Neuronal stem cell (in vitro differentiated cells): ENCODE measurements at regions not wholly inside any gene's neighbourhood (a gene's known extent, or its start where the extent isn't known, plus 50 kb on each side); places are given as distances from the start of the nearest gene placed in this dataset.
A peak's percentile ranks its signal among the peaks of the same experiment; 100 is the strongest.

Experiments
- DNase-seq: peaks from one replicate; pipeline ENCODE4 v3.0.0-alpha.2; 2013; ENCODE audit warnings: low spot score
- H2AFZ ChIP-seq: one replicate; pipeline ENCODE4 v1.6.1; 2013; ENCODE audit warnings: mild to moderate bottlenecking, low read length, inconsistent platforms
- H2AK5ac ChIP-seq: 2 replicates; pipeline ENCODE4 v1.6.1; 2013; ENCODE audit warnings: low read depth, mild to moderate bottlenecking, inconsistent platforms, low read length, moderate library complexity, mixed read lengths
- H2BK120ac ChIP-seq: 2 replicates; pipeline ENCODE4 v1.6.1; 2013; ENCODE audit warnings: low read depth, mild to moderate bottlenecking, inconsistent platforms, low read length, moderate library complexity, mixed read lengths
- H2BK12ac ChIP-seq: one replicate; pipeline ENCODE4 v1.6.1; 2013; ENCODE audit warnings: low read length, inconsistent platforms
- H2BK15ac ChIP-seq: 2 replicates; pipeline ENCODE4 v1.6.1; 2013; ENCODE audit warnings: mild to moderate bottlenecking, low read length, inconsistent platforms, mixed read lengths
- H2BK5ac ChIP-seq: one replicate; pipeline ENCODE4 v1.6.1; 2013; ENCODE audit warnings: inconsistent platforms, mild to moderate bottlenecking, low read length, moderate library complexity
- H3K14ac ChIP-seq: one replicate; pipeline ENCODE4 v1.6.1; 2013; ENCODE audit warnings: low read length, inconsistent platforms
- H3K18ac ChIP-seq: 2 replicates; pipeline ENCODE4 v1.6.1; 2013; ENCODE audit warnings: low read length, inconsistent platforms
- H3K23ac ChIP-seq: 2 replicates; pipeline ENCODE4 v1.6.1; 2013; ENCODE audit warnings: low read depth, mild to moderate bottlenecking, mixed read lengths, low read length, inconsistent platforms; ENCODE audit not compliant: poor library complexity
- H3K27ac ChIP-seq: replicated peaks from 3 replicates; pipeline ENCODE4 v1.5.1; 2013; ENCODE audit warnings: low read length, inconsistent platforms
- H3K27me3 ChIP-seq, 3 experiments: 2 replicates each; pipeline ENCODE4 v1.6.1; 2013; ENCODE audit warnings: low read length in 3 of 3, mild to moderate bottlenecking in 2 of 3, inconsistent platforms in 1 of 3, low read depth in 1 of 3, mixed read lengths in 1 of 3, moderate library complexity in 1 of 3; ENCODE audit not compliant: control insufficient read depth in 3 of 3, insufficient read depth in 3 of 3
- H3K36me3 ChIP-seq, 2 donors: replicated peaks in 1 of 2; 2 replicates each; pipeline ENCODE4 v1.6.1; 2013; ENCODE audit warnings: low read length in 2 of 2; ENCODE audit not compliant: control insufficient read depth in 2 of 2, insufficient read depth in 2 of 2
- H3K4ac ChIP-seq: 2 replicates; pipeline ENCODE4 v1.6.1; 2013; ENCODE audit warnings: inconsistent platforms, mild to moderate bottlenecking, low read length, moderate library complexity
- H3K4me1 ChIP-seq, 2 donors: 1 replicate in 1 of 2; 2 replicates in 1 of 2; pipeline ENCODE4 v1.6.1; 2013; ENCODE audit warnings: low read length in 2 of 2, low read depth in 1 of 2; ENCODE audit not compliant: control insufficient read depth in 2 of 2, insufficient read depth in 1 of 2
- H3K4me2 ChIP-seq: one replicate; pipeline ENCODE4 v1.6.1; 2013; ENCODE audit warnings: mild to moderate bottlenecking, low read length, inconsistent platforms; ENCODE audit not compliant: insufficient read depth, poor library complexity, severe bottlenecking
- H3K4me3 ChIP-seq, 2 donors: 2 replicates each; pipeline ENCODE4 v1.5.1; 2013; ENCODE audit warnings: low read length in 2 of 2, mild to moderate bottlenecking in 2 of 2, inconsistent platforms in 1 of 2, moderate library complexity in 1 of 2
- H3K79me1 ChIP-seq: one replicate; pipeline ENCODE4 v1.6.1; 2013; ENCODE audit warnings: low read depth, mild to moderate bottlenecking, inconsistent platforms, low read length, moderate library complexity
- H3K9ac ChIP-seq: one replicate; pipeline ENCODE4 v1.6.1; 2013; ENCODE audit warnings: mild to moderate bottlenecking, low read depth, low read length, inconsistent platforms; ENCODE audit not compliant: poor library complexity
- H3K9me3 ChIP-seq, 2 donors: replicated peaks in 1 of 2; 2 replicates each; pipeline versions ENCODE3 to v1.6.1; 2013; ENCODE audit warnings: low read length in 2 of 2, mild to moderate bottlenecking in 2 of 2, inconsistent platforms in 1 of 2, low read depth in 1 of 2, mixed read lengths in 1 of 2, moderate library complexity in 1 of 2; ENCODE audit not compliant: control insufficient read depth in 2 of 2, insufficient read depth in 1 of 2
- H4K8ac ChIP-seq: one replicate; pipeline ENCODE4 v1.6.1; 2013; ENCODE audit warnings: low read depth, mild to moderate bottlenecking, inconsistent platforms, low read length, moderate library complexity
- H4K91ac ChIP-seq: one replicate; pipeline ENCODE4 v1.6.1; 2013; ENCODE audit warnings: low read length, low read depth, mild to moderate bottlenecking, inconsistent platforms; ENCODE audit not compliant: poor library complexity
- WGBS, 2 donors: extraction: QIAGEN DNeasy Blood & Tissue Kit; methylation state at CpG; one replicate each; pipeline ENCODE4 v1.1.7; 2013; ENCODE audit warnings: missing lambda C conversion rate in 2 of 2, mixed read lengths in 1 of 2; ENCODE audit not compliant: insufficient read length in 2 of 2, insufficient replicate concordance in 1 of 2; ENCODE audit errors: extremely low coverage in 2 of 2; 5-methylcytosine and 5-hydroxymethylcytosine counted together

- H3K36me3 ChIP-seq: no peaks in the 10 kb centered on the region
- H4K91ac ChIP-seq: no peak overlapping the region
- no peaks in the 10 kb centered on the region for H3K27me3 ChIP-seq
- no peak overlapping the region for H4K8ac ChIP-seq
- no peak overlapping the region for H2BK15ac ChIP-seq
- H3K27ac ChIP-seq: no peak overlapping the region
- no peak overlapping the region for H2AFZ ChIP-seq
- DNase-seq: no peak
- H2BK5ac ChIP-seq: no peak overlapping the region
- no CpG with 5 or more reads among the region's 3 CpGs for WGBS, 2 donors
- H2BK12ac ChIP-seq: no peak overlapping the region
- no peak overlapping the region for H2AK5ac ChIP-seq
- H3K23ac ChIP-seq: no peak overlapping the region
- H3K4me3 ChIP-seq: no peak overlapping the region
- no peak overlapping the region for H3K14ac ChIP-seq
- no peaks in the 10 kb centered on the region for H3K9me3 ChIP-seq
- no peak overlapping the region for H3K18ac ChIP-seq
- H3K9ac ChIP-seq: no peak overlapping the region
- no peaks in the 10 kb centered on the region for H3K79me1 ChIP-seq
- peaks cover 0 to 4% of the 10 kb centered on the region in 2 donors for H3K4me1 ChIP-seq
- H3K4ac ChIP-seq: no peak overlapping the region
- no peak overlapping the region for H2BK120ac ChIP-seq
- H3K4me2 ChIP-seq: no peak overlapping the region
These were observed 375.7 kb downstream of the CCSER2 start for GRCh38 chr10:84704101-84704500.

- Histone ChIP-seq H2BK12ac (no peak overlapping the region), H4K91ac (no peak overlapping the region), H3K9ac (no peak overlapping the region), H3K23ac (no peak overlapping the region), H3K4ac (no peak overlapping the region), H3K79me1 (no peaks in the 10 kb centered on the region), H3K14ac (no peak overlapping the region), H3K27ac (no peak overlapping the region), H3K27me3 (no peaks in the 10 kb centered on the region), H2BK15ac (no peak overlapping the region), H3K4me2 (no peak overlapping the region), H3K4me1 (peaks cover 0 to 4% of the 10 kb centered on the region in 2 donors), H2AK5ac (no peak overlapping the region), H4K8ac (no peak overlapping the region), H2BK120ac (no peak overlapping the region), H2AFZ (no peak overlapping the region), H3K4me3 (no peak overlapping the region), H3K36me3 (no peaks in the 10 kb centered on the region), H2BK5ac (no peak overlapping the region), H3K18ac (no peak overlapping the region), H3K9me3 (no peaks in the 10 kb centered on the region)
- DNase-seq: no peak
- WGBS, 2 donors: no CpG with 5 or more reads among the region's 1 CpG
These were observed 378.0 kb downstream of the CCSER2 start for GRCh38 chr10:84706431-84706830.

GRCh38 chr10:84706875-84707274 lies 378.5 kb downstream of the CCSER2 start:
- Histone ChIP-seq H4K8ac (no peak overlapping the region), H3K9me3 (no peaks in the 10 kb centered on the region), H3K36me3 (no peaks in the 10 kb centered on the region), H3K18ac (no peak overlapping the region), H2BK12ac (no peak overlapping the region), H3K23ac (no peak overlapping the region), H2AFZ (no peak overlapping the region), H3K27ac (no peak overlapping the region), H2BK5ac (no peak overlapping the region), H2BK120ac (no peak overlapping the region), H4K91ac (no peak overlapping the region), H2AK5ac (no peak overlapping the region), H2BK15ac (no peak overlapping the region), H3K4ac (no peak overlapping the region), H3K4me1 (peaks cover 0 to 4% of the 10 kb centered on the region in 2 donors), H3K79me1 (no peaks in the 10 kb centered on the region), H3K27me3 (no peaks in the 10 kb centered on the region), H3K4me2 (no peak overlapping the region), H3K4me3 (no peak overlapping the region), H3K9ac (no peak overlapping the region), H3K14ac (no peak overlapping the region)
- no CpG with 5 or more reads among the region's 8 CpGs for WGBS, 2 donors
- DNase-seq: no peak

GRCh38 chr10:84715911-84716310 lies 387.5 kb downstream of the CCSER2 start:
- Histone ChIP-seq H4K91ac (no peak overlapping the region), H3K14ac (no peak overlapping the region), H3K4me2 (no peak overlapping the region), H3K79me1 (no peaks in the 10 kb centered on the region), H2BK15ac (no peak overlapping the region), H3K27ac (no peak overlapping the region), H3K36me3 (no peaks in the 10 kb centered on the region), H3K4me1 (no peaks in the 10 kb centered on the region), H2AFZ (no peak overlapping the region), H3K27me3 (no peaks in the 10 kb centered on the region), H3K23ac (no peak overlapping the region), H3K18ac (no peak overlapping the region), H2AK5ac (no peak overlapping the region), H2BK12ac (no peak overlapping the region), H2BK5ac (no peak overlapping the region), H3K4me3 (no peak overlapping the region), H3K9me3 (peaks cover 0 to 2% of the 10 kb centered on the region in 2 donors), H4K8ac (no peak overlapping the region), H2BK120ac (no peak overlapping the region), H3K9ac (no peak overlapping the region), H3K4ac (no peak overlapping the region)
- WGBS, 2 donors: no CpG with 5 or more reads among the region's 2 CpGs
- peak; percentile 40 for DNase-seq
